Activated naive CD4-positive, alpha-beta T cell treated with anti-CD3 and anti-CD28 coated beads, Interleukin-2, amount 10 ng/mL, durations not matched to agents 7 days and 5 days (primary cell): ENCODE measurements at regions not wholly inside any gene's neighbourhood (a gene's known extent, or its start where the extent isn't known, plus 50 kb on each side); places are given as distances from the start of the nearest gene placed in this dataset.
"Not testable (repeated sequence)": the region's sequence is repeated elsewhere in the genome, so short reads cannot be mapped to it uniquely, and the experiment has no call there.

ENCODE experiments used
- CTCF ChIA-PET: fragments of 350-600 bp; sonication (Branson Sonifier 250); formaldehyde crosslinking; loops from one replicate; lab custom pipeline; 2021; ENCODE audit warnings: antibody characterized with exemption; lab: Charles Lee
- DNase-seq: peaks from one replicate; pipeline ENCODE4 v3.0.0-alpha.2; 2020
- H3K27ac Mint-ChIP-seq: one replicate; pipeline ENCODE4 v1.8.0; 2021; ENCODE audit warnings: mild to moderate bottlenecking, moderate library complexity, mixed read lengths
- H3K27me3 Mint-ChIP-seq: one replicate; pipeline ENCODE4 v1.8.0; 2021; ENCODE audit warnings: mild to moderate bottlenecking, mixed read lengths
- H3K36me3 Mint-ChIP-seq: one replicate; pipeline ENCODE4 v1.8.0; 2021; ENCODE audit warnings: mixed read lengths
- H3K4me1 Mint-ChIP-seq: one replicate; pipeline ENCODE4 v1.8.0; 2021; ENCODE audit warnings: mixed read lengths
- H3K4me3 Mint-ChIP-seq: one replicate; pipeline ENCODE4 v1.8.0; 2021; ENCODE audit warnings: mild to moderate bottlenecking, moderate library complexity, mixed read lengths
- H3K9me3 Mint-ChIP-seq: one replicate; pipeline ENCODE4 v1.8.0; 2021; ENCODE audit warnings: mixed read lengths

DNA sequence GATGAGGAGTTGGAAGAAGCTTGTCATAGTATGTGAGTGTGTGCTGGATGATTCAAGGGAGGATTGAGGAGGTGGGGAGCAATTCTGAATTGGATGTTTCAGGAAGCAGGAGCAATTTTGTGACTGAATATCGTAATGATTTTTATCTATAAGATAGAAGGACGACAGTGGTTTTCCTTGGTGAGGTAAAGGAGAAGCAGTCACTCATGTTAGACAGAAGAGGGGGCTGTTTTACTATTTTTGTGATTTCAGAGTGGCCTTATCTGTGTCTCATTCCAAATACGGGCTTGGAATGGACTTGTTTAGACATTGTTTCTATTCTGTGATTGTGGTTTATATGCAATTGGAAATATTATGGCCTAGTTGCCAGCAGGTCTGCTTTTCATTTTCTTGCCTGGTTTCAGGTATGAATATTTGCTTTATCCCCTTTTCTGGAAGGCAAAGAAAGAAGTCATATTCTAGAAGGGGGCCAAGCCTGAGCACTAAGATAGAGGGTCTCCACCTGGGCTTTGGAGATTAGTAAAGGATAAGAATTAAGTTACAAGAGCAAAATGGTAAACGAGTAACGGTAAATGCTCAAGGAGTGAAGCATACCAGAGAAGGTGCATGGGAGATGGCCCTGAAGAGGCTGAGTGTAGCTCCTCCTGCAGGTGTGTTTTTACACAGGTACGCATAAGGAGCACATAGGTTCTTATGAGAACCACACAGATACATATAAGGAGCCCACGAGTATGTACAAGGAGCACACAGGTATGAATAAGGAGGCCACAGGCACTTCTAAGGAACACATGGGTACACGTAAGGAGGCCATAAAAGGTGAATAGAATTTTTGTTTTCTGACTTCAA is 124.6 kb upstream of the KCNAB1 start:
- no peak for DNase-seq
- no peak overlapping the region for H3K27ac Mint-ChIP-seq
- H3K4me3 Mint-ChIP-seq: no peak overlapping the region
- H3K4me1 Mint-ChIP-seq: no peaks in the 10 kb centered on the region
- peaks cover 15% of the 10 kb centered on the region for H3K27me3 Mint-ChIP-seq
- H3K36me3 Mint-ChIP-seq: no peaks in the 10 kb centered on the region
- CTCF ChIA-PET: interaction anchor here (0.7 to 1.0 kb wide), 2 partner anchors 317 to 455 kb away, joined by 3 to 4 read pairs; no protein-coding TSS in a partner anchor
- no peaks in the 10 kb centered on the region for H3K9me3 Mint-ChIP-seq

DNA sequence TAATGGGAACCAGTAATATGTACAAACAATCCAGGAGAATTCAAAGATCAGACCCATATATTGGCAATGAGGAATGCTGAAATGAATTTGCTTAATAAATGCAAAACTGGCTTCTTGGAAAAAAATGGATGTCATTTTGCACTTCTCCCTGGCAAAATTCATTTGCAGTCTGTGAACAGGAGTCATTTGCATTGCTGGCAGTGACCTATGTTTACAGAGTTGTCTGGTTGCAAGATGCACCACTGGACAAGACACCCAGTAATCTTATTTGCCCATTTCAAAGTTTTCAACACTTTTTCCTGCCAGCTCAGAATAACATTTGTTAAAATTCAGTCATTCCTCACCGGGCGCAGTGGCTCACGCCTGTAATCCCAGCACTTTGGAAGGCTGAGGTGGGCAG is 123.5 kb upstream of the KCNAB1 start:
- Mint-ChIP-seq H3K9me3 (no peaks in the 10 kb centered on the region), H3K27me3 (peaks cover 16% of the 10 kb centered on the region), H3K27ac (no peak overlapping the region), H3K4me1 (no peaks in the 10 kb centered on the region), H3K36me3 (no peaks in the 10 kb centered on the region), H3K4me3 (no peak overlapping the region)
- no peak for DNase-seq
- CTCF ChIA-PET: no interaction called here

GRCh38 chr3:155998173-155998572 is 122.2 kb upstream of the KCNAB1 start:
- H3K4me1 Mint-ChIP-seq, H3K36me3 Mint-ChIP-seq, H3K9me3 Mint-ChIP-seq, H3K27ac Mint-ChIP-seq, CTCF ChIA-PET, DNase-seq, H3K4me3 Mint-ChIP-seq: not testable (repeated sequence)
- peaks cover 20% of the 10 kb centered on the region for H3K27me3 Mint-ChIP-seq

- Mint-ChIP-seq H3K9me3 (no peaks in the 10 kb centered on the region), H3K36me3 (no peaks in the 10 kb centered on the region), H3K4me3 (no peak overlapping the region), H3K27ac (no peak overlapping the region), H3K27me3 (peaks cover 16% of the 10 kb centered on the region), H3K4me1 (no peaks in the 10 kb centered on the region)
- no peak for DNase-seq
- CTCF ChIA-PET: no interaction called here
Measured at GRCh38 chr3:156005736-156006135, 114.6 kb upstream of the KCNAB1 start.

GRCh38 chr3:156010829-156011228 is 109.5 kb upstream of the KCNAB1 start:
- Mint-ChIP-seq H3K4me1 (no peaks in the 10 kb centered on the region), H3K36me3 (no peaks in the 10 kb centered on the region), H3K4me3 (no peak overlapping the region), H3K9me3 (no peaks in the 10 kb centered on the region), H3K27me3 (peaks cover 9% of the 10 kb centered on the region), H3K27ac (no peak overlapping the region)
- CTCF ChIA-PET: no interaction called here
- DNase-seq: no peak

DNA sequence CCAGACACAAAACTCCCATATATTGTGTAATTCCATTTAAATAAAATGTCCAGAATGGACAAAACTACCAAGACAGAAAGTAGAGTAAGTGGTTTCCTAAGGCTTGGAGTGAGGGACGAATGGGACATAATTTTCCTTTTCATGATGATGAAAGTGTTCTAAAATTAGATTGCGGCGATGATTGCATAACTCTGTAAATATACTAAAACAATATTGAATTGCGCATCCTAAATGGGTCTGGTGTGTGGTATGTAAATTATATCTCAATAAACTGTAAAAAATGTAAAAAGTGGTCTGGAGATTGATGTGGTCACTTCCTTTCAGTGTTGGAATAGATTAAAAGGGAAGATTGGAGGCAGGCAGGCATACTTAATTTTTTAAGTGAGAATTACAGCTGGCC is 105.9 kb upstream of the KCNAB1 start:
- Mint-ChIP-seq H3K4me3 (no peak overlapping the region), H3K27ac (no peak overlapping the region), H3K9me3 (no peaks in the 10 kb centered on the region), H3K27me3 (peaks cover 7% of the 10 kb centered on the region), H3K4me1 (no peaks in the 10 kb centered on the region), H3K36me3 (no peaks in the 10 kb centered on the region)
- DNase-seq: no peak
- CTCF ChIA-PET: no interaction called here

- Mint-ChIP-seq H3K4me1 (no peaks in the 10 kb centered on the region), H3K36me3 (no peaks in the 10 kb centered on the region), H3K4me3 (no peak overlapping the region), H3K9me3 (no peaks in the 10 kb centered on the region), H3K27me3 (peaks cover 7% of the 10 kb centered on the region), H3K27ac (no peak overlapping the region)
- no peak for DNase-seq
- CTCF ChIA-PET: interaction anchor here (1.1 kb wide), 1 partner anchor 26 kb away, joined by 5 read pairs; no protein-coding TSS in a partner anchor
Measured at GRCh38 chr3:156016902-156017301, 103.5 kb upstream of the KCNAB1 start.

GRCh38 chr3:156017352-156018030 is 102.9 kb upstream of the KCNAB1 start:
- Mint-ChIP-seq H3K4me3 (no peak overlapping the region), H3K4me1 (no peaks in the 10 kb centered on the region), H3K27ac (no peak overlapping the region), H3K36me3 (no peaks in the 10 kb centered on the region), H3K9me3 (no peaks in the 10 kb centered on the region), H3K27me3 (peaks cover 3% of the 10 kb centered on the region)
- DNase-seq: no peak
- CTCF ChIA-PET: no interaction called here

GRCh38 chr3:156024904-156025533 is 95.4 kb upstream of the KCNAB1 start:
- no peaks in the 10 kb centered on the region for H3K9me3 Mint-ChIP-seq
- no peaks in the 10 kb centered on the region for H3K4me1 Mint-ChIP-seq
- H3K27ac Mint-ChIP-seq: no peak overlapping the region
- DNase-seq: no peak
- no peak overlapping the region for H3K4me3 Mint-ChIP-seq
- CTCF ChIA-PET: no interaction called here
- no peaks in the 10 kb centered on the region for H3K36me3 Mint-ChIP-seq
- no peaks in the 10 kb centered on the region for H3K27me3 Mint-ChIP-seq

DNA sequence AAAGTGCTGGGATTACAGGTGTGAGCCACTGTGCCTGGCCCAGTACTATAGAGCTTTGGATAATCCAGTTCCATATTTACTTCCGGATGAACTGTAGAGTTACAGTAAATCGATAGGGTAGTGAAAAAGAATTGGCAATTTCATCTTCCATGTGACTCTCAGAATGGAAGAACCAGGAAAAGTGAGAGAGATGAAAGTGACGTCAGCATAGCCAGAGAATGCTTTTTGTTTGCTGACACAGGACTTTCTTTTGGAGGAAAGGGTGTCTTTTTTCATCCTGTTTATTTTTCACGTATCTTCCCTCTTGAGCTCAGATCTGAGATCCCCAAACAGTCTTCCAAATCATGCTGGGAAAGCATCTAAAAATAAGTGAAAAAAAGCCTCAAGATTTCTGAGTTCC is 91.2 kb upstream of the KCNAB1 start:
- H3K4me3 Mint-ChIP-seq: no peak overlapping the region
- H3K36me3 Mint-ChIP-seq: no peaks in the 10 kb centered on the region
- CTCF ChIA-PET: interaction anchor here (2.0 kb wide), 1 partner anchor 15 kb away, joined by 7 read pairs; no protein-coding TSS in a partner anchor
- no peak for DNase-seq
- no peaks in the 10 kb centered on the region for H3K27me3 Mint-ChIP-seq
- H3K4me1 Mint-ChIP-seq: no peaks in the 10 kb centered on the region
- H3K9me3 Mint-ChIP-seq: no peaks in the 10 kb centered on the region
- no peak overlapping the region for H3K27ac Mint-ChIP-seq

DNA sequence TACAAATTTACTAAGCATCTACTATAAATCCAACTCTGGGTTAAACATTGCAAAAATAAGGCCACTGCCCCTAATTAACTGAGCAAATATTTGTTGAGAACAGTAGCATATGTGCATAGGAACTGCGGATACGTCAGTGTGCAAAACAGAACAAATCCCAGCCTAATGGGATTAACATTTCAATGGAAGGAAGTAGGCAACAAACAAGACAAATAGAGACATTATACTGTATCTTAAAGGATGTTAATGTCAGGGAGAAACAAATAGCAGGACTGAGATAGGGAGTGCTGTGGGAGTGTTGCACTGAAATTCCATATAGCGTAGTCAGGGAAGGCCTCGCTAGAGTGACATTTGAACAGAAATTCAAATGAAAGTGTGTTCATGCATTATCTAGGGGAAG is 89.7 kb upstream of the KCNAB1 start:
- H3K4me1 Mint-ChIP-seq: no peaks in the 10 kb centered on the region
- CTCF ChIA-PET: interaction anchor here (2.0 kb wide), 1 partner anchor 13 kb away, joined by 7 read pairs; no protein-coding TSS in a partner anchor
- H3K27ac Mint-ChIP-seq: no peak overlapping the region
- no peaks in the 10 kb centered on the region for H3K27me3 Mint-ChIP-seq
- no peaks in the 10 kb centered on the region for H3K36me3 Mint-ChIP-seq
- H3K4me3 Mint-ChIP-seq: no peak overlapping the region
- H3K9me3 Mint-ChIP-seq: no peaks in the 10 kb centered on the region
- DNase-seq: no peak

DNA sequence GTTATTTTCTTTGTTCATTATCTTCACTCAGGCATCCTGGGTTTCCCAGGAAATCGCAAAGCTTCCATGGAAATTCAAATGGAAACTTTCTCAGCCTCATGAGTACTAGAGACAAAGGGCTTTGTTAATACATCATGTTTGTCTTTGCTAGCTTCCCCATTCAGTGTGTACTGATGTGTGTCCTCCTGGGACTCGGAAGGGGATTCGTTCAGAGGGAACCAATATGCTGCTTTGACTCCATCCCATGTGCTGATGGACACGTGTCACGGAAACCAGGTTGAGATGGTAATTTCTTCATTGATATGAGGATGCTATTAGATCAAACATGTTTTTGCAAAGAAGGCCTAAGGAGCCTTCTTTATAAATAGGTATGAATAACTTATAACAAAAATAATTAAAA is 87.0 kb upstream of the KCNAB1 start:
- no peaks in the 10 kb centered on the region for H3K9me3 Mint-ChIP-seq
- DNase-seq: no peak
- no peaks in the 10 kb centered on the region for H3K36me3 Mint-ChIP-seq
- no peak overlapping the region for H3K27ac Mint-ChIP-seq
- no peak overlapping the region for H3K4me3 Mint-ChIP-seq
- CTCF ChIA-PET: no interaction called here
- peaks cover 4% of the 10 kb centered on the region for H3K27me3 Mint-ChIP-seq
- no peaks in the 10 kb centered on the region for H3K4me1 Mint-ChIP-seq

- Mint-ChIP-seq H3K4me3 (no peak overlapping the region), H3K9me3 (no peaks in the 10 kb centered on the region), H3K27me3 (peaks cover 4% of the 10 kb centered on the region), H3K4me1 (no peaks in the 10 kb centered on the region), H3K36me3 (no peaks in the 10 kb centered on the region), H3K27ac (no peak overlapping the region)
- no peak for DNase-seq
- CTCF ChIA-PET: interaction anchor here (0.7 kb wide), 1 partner anchor 59 kb away, joined by 3 read pairs; no protein-coding TSS in a partner anchor
Measured at GRCh38 chr3:156035158-156035557, 85.2 kb upstream of the KCNAB1 start.

GRCh38 chr3:156036258-156037053 is 83.9 kb upstream of the KCNAB1 start:
- Mint-ChIP-seq H3K27ac (no peak overlapping the region), H3K4me1 (no peaks in the 10 kb centered on the region), H3K4me3 (no peak overlapping the region), H3K36me3 (no peaks in the 10 kb centered on the region), H3K27me3 (peaks cover 4% of the 10 kb centered on the region), H3K9me3 (no peaks in the 10 kb centered on the region)
- no peak for DNase-seq
- CTCF ChIA-PET: interaction anchor here (1.3 kb wide), 1 partner anchor 8 kb away, joined by 3 read pairs; no protein-coding TSS in a partner anchor
